GM19240 (cell line): ENCODE measurements at regions not wholly inside any gene's neighbourhood (a gene's known extent, or its start where the extent isn't known, plus 50 kb on each side); places are given as distances from the start of the nearest gene placed in this dataset.

Experiments
- DNase-seq: peaks from one replicate; pipeline ENCODE4 v3.0.0; 2011; ENCODE audit warnings: low spot score; ENCODE audit not compliant: insufficient read length

- no peak for DNase-seq
Measured at GRCh38 chr12:115584156-115584555, 693.3 kb downstream of the MED13L start.

DNA sequence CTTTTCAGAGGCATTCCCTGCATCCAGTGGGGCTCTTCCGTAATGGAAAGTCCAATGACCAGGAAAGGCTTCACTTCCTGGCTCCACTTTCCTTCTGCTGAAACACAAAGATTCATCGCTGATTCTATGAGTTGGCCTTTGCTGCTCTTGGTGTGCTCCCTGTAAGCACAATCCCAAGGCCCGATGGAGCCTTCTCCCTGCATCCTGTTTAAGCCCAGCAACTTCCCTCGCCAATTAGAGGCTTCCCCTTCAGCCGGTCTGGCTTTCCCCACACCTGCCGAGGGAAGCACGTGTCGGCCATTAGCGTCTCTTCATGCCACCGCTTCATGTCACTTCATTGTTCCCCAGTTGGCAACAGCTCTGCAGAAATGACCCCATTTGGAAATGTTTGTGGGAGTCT lies 693.9 kb downstream of the MED13L start:
- DNase-seq, result no peak

GRCh38 chr12:115577401-115577800 lies 700.1 kb downstream of the MED13L start:
- DNase-seq, result no peak

DNA sequence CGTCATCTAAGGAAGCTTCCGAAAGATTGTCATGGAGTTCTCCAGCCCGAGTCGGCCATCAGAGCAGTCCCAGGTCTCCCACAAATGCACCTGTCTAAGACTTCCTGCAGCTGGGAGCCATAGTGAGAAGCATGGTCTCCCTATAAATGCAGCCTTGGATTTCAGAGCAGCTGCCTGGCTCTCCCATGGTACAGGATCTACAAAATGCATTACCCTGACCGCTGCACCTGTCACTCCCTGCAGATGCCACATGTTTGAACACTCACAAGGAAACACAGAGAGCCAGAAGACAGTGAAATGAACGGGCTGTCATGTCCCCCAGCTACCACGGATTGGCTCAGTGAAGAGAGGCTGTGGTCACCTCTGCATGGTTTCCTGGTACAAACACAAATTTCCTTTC lies 702.7 kb downstream of the MED13L start:
- no peak for DNase-seq

GRCh38 chr12:115572440-115572839 lies 705.1 kb downstream of the MED13L start:
- DNase-seq, result peak; percentile 65

GRCh38 chr12:115571446-115571845 lies 706.0 kb downstream of the MED13L start:
- no peak for DNase-seq

- DNase-seq, result no peak
Measured at GRCh38 chr12:115571027-115571426, 706.5 kb downstream of the MED13L start.

DNA sequence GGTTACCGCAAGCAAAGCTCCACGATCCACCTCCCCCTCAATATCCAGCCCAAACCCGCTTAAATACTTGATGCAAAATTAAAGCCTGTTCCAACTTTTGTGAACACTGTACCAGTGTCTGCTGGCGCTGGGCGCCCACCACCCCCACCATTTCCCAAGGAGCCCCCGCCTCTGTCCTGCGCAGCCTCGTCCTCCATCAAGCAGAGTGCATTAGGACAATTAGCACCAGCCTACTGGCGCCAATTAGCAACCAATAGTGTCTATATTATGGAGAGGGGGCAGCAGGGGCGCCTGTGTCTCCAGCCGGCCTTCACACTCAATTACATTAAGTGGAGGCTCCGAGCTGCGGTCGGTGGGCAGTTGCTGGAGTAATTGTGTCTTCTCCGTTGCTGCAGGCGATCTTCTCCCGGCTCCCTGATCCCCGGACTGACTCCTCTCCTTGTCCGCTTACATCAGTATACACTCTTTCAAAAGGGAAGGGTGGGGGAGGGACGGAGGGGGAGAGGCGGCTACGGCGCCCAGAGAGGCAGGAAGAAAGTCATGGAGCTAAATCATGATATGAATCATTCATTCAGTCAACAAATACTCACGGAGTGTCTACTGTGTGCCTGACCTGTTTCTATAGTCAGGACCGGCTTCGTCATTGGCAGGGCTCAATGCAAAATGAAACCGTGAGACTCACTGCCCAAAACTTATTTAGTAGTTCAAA lies 707.3 kb downstream of the MED13L start:
- no peak for DNase-seq

- DNase-seq, result no peak
Measured at GRCh38 chr12:115569345-115570068, 708.0 kb downstream of the MED13L start.

GRCh38 chr12:115558281-115558680 lies 719.2 kb downstream of the MED13L start:
- no peak for DNase-seq

GRCh38 chr12:115553622-115554021 lies 723.9 kb downstream of the MED13L start:
- no peak for DNase-seq

DNA sequence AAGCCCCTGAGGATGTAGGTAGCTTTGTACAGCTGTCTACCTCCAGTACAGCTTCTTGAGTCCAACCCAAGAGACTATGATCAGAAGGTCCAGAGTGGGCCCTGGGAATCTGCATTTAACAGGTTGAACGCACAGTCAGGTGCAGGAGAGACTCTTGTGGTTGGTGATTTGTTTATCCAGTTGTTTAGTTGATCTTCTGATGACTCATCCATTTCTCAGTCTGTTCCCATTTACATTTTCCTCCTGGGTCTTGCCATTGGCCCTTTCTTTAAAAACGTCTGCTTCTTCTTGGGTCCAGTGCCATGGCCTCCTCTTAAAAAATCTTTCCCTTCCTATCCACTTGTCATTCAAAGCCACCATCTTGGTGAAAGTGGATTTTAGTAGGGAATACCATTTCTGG lies 734.2 kb downstream of the MED13L start:
- no peak for DNase-seq

- DNase-seq, result no peak
Measured at GRCh38 chr12:115542656-115543055, 734.8 kb downstream of the MED13L start.

DNA sequence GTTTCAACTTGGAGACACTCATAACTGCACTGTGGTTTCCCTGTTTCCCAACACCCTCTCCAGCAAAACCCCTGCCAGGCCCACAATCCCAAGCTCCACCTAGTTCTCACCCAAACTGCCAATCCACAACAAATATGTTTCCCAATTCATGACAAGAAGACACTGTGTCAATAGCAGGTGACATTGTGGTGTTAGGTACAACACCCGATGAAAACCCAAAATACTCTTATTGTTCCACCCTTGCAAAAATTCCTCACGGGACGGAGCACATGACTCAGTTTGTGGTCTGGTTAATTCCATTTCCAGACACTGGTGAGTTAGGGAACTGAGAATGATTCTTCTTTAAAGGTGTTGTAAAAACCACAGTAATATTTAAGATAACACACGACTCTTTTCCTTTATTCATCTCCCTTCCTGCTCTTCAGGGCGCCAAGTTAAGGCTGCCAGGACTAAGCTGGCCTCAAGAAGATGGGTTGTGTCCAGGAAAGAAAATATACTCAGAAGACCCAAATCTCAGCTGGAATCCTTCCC lies 735.5 kb downstream of the MED13L start:
- DNase-seq, result no peak

DNA sequence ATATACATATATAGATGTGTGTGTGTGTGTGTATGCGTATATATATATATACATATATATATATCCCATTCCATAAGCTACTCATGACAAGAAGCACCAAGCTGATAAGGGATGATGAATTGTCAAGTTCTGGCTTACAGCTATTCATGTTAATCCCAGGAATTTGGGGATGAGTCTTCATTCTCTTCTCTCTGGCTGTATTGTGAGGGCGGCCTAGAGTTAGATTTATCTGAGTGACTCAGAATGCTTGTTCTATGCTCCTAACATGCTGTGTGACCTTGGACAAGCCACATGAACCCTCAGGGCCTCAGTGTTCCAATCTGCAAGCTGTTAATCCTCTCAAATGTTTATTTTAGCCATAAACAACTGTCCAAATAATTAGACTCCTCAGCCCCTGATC lies 749.0 kb downstream of the MED13L start:
- DNase-seq, result no peak

GRCh38 chr12:115521771-115522409 lies 755.6 kb downstream of the MED13L start:
- no peak for DNase-seq

DNA sequence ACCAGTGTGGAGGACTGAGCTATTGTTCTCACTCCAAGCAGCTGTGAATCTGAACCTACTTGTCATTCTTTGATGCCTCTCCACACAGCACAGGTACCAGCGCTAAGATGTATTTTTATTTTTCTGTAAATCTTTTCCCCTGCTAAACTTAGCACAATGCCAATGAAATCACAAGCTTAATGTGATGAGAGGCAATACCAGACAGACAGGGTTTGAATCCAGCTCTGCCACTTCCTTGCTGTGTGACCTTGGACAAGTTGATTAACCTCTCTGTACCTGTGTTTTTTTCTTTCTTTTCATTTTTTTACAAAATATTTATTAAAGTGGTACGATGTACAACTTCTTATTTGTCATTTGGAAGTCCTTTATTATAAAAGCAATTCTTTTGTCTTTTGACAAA lies 757.6 kb downstream of the MED13L start:
- no peak for DNase-seq

DNA sequence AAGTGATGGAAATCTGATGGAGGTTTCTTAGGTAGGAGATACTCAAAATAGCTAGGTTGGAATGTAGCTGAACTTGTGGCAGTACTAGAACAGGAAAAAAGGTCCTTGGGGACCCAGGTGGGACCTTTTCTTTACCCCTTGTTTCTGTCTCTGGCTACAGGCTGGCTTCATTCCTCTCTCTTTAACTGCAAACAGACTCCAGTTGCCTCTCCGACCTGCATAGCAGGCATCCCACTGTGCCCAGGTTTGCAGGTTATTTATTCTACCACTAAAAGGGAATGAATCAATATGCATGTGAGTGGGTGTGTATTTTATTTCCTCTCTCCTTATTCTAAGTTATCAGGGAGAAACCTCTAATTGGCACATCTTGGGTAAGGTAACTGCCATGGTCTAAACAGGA lies 758.1 kb downstream of the MED13L start:
- no peak for DNase-seq

DNA sequence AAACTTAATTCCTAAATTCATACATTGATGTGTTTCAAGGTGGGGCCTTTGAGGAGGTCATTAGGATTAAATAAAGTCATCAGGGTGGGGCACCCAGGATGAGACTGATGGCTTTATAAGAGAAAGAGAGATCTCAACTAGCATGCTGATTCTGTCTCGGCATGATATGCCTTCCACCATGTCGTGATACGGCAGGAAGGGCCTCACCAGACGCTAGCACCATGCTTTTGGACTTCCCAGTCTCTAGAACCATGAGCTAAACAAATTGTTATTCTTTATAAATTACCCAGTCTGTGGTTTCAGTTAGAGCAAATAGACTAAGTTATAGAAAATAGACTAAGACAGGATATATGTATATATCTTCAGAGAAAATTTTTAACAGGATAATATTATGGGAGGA lies 759.6 kb downstream of the MED13L start:
- DNase-seq, result no peak

GRCh38 chr12:115511986-115512711 lies 765.3 kb downstream of the MED13L start:
- no peak for DNase-seq

GRCh38 chr12:115511305-115511704 lies 766.2 kb downstream of the MED13L start:
- no peak for DNase-seq

DNA sequence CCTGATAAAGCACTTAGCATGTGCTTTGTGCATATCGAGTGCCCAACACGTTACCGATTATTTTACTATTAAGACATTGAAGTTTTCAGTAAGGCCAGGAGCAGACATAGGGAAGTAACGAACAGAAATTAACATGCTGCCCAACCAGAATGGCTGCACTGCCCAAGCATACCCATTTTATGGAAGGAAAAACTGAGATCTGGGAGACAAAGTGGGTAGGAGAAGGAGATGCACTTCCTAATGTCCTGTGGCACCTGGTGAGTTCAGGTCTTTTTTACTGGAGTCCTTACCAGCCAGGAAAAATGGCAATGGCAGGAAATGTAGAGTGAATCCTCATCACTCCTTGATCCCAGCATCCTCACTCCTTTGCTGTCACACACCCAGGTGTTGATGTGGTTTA lies 768.5 kb downstream of the MED13L start:
- DNase-seq, result no peak
